ENCODE measurements at regions not wholly inside any gene's neighbourhood (a gene's known extent, or its start where the extent isn't known, plus 50 kb on each side); places are given as distances from the start of the nearest gene placed in this dataset.

DNA sequence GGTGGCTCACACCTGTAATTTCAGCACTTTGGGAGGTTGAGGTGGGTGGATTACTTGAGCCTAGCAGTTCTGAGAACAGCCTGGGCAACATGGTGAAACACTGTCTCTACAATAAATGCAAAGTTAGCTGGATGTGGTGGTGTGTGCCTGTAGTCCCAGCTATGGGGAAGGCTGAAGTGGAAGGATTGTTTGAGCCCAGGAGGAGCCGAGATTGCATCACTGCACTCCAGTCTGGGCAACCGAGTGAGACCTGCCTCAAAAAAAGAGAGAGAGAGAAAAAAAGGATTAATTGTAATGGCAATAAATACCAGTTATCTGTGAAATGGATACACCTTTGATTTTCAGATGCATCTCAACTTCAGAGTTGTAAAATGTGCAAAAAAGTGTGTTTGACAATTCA lies 58.8 kb downstream of the SPRY1 start:
- TF ChIP-seq ZFX (IDR thresholded peaks at IDR 0.05; ENCODE audit: borderline replicate concordance), result no peak
- TF ChIP-seq, protein P1, sequence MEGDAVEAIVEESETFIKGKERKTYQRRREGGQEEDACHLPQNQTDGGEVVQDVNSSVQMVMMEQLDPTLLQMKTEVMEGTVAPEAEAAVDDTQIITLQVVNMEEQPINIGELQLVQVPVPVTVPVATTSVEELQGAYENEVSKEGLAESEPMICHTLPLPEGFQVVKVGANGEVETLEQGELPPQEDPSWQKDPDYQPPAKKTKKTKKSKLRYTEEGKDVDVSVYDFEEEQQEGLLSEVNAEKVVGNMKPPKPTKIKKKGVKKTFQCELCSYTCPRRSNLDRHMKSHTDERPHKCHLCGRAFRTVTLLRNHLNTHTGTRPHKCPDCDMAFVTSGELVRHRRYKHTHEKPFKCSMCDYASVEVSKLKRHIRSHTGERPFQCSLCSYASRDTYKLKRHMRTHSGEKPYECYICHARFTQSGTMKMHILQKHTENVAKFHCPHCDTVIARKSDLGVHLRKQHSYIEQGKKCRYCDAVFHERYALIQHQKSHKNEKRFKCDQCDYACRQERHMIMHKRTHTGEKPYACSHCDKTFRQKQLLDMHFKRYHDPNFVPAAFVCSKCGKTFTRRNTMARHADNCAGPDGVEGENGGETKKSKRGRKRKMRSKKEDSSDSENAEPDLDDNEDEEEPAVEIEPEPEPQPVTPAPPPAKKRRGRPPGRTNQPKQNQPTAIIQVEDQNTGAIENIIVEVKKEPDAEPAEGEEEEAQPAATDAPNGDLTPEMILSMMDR (IDR thresholded peaks at IDR 0.05), result no peak
- H3K27ac ChIP-seq, result no peak overlapping the region

GRCh38 chr4:123462007-123462406 lies 65.4 kb downstream of the SPRY1 start:
- H3K27ac ChIP-seq, result no peak overlapping the region
- TF ChIP-seq, protein P1 (IDR thresholded peaks at IDR 0.05), result no peak
- TF ChIP-seq ZFX (IDR thresholded peaks at IDR 0.05; ENCODE audit: borderline replicate concordance), result no peak

DNA sequence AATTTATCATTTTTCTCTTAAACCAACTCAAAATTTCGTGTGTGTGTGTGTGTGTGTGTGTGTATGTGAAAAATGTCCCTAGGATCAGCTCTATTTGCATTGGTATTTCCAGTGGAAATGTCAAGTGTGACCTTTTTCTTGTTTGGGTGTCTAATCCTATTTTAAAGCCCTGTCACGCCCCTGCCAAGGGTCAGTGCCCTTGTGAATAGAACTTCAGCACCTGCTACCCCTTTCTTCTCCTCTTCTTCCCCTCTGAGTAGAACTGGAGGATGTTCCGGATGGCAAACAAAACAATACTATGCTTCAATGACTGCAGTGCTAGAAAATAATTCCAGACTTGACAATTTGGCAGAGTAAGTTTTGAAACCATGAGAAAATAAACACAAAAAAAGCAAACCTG lies 67.3 kb downstream of the SPRY1 start:
- H3K27ac ChIP-seq, result no peak overlapping the region
- TF ChIP-seq, protein P1 (IDR thresholded peaks at IDR 0.05), result no peak
- no peak for TF ChIP-seq ZFX (IDR thresholded peaks at IDR 0.05; ENCODE audit: borderline replicate concordance)

DNA sequence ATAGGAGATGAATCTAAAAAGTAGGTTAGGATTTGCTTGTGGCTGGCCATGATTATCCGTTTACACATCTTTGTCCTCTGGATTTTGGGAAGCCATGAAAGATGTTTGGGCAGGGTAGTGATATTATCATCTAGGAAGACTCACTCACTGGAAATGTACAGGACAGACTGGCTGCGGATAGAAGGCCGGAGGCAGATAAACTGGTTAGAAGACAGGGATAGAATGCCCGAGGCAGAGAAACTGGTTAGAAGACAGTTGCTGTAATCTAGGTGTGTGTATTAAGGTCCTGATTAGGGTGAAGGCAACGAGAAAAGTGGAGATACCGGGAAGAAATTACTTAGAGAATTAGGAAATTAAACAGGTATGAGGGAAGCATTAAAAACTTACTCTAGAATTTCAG lies 68.8 kb downstream of the SPRY1 start:
- TF ChIP-seq, protein P1 (IDR thresholded peaks at IDR 0.05), result no peak
- TF ChIP-seq ZFX (IDR thresholded peaks at IDR 0.05; ENCODE audit: borderline replicate concordance), result no peak
- no peak overlapping the region for H3K27ac ChIP-seq

DNA sequence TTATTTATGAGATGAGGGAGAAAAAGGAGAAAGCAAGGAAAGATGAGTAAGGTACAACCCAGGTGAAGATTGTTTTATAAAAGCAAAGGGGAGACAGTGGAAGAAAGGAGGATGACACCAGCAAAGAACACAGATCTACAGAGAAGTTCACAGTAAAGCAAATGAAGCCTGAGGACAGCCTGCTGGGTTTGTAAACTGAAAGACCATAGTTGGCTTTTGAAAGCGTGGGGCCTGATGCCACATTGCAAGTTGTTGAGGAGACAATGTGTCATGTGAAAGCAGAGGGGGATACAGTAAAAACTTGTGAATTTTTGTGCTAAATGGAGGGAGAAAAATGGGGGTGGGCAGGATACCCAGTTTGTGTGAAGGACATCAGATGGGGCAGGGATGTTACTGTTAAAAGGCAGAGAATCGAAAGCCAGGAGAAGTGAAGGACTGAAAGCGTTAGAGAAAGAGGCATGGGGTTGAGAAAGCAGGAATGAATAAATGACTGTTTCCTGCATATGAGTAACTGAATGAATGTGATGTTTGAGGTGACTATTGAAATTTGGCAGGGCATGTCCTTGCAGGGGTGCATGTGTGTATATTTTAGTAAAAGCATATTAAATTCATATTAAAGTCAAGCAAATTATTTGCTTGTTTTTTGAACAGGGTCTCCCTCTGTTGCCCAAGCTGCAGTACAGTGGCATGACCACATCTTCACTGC lies 69.6 kb downstream of the SPRY1 start:
- TF ChIP-seq ZFX (IDR thresholded peaks at IDR 0.05; ENCODE audit: borderline replicate concordance), result no peak
- TF ChIP-seq, protein P1 (IDR thresholded peaks at IDR 0.05), result no peak
- H3K27ac ChIP-seq, result no peak overlapping the region

DNA sequence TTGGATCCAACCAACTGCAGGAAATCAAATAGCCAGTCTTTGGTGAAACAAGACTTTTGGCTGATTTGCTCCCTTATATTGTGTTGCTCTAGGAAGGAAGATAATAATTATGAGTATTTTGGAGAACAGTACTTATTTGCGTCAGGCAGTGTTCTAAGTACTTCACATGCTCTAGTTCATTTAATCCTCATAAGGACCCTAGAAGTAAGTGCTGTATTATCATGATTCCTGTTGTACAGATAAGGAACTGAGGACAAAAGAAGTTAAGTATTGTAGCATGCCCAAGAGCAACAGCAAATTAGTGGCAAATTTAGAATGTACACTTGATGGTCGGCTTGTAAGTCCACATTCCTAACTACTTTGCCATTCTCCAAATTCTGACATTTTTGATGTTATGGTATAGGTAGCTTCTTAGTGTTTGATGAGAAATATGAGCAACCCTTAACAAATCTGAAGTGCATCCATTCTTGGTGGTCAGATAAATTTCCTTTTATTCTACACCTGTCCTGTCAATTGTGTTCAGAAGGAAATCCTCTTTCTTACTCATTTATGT lies 72.0 kb downstream of the SPRY1 start:
- H3K27ac ChIP-seq, result no peak overlapping the region
- TF ChIP-seq ZFX (IDR thresholded peaks at IDR 0.05; ENCODE audit: borderline replicate concordance), result no peak
- TF ChIP-seq, protein P1 (IDR thresholded peaks at IDR 0.05), result no peak

GRCh38 chr4:123469245-123469644 lies 72.7 kb downstream of the SPRY1 start:
- TF ChIP-seq, protein P1 (IDR thresholded peaks at IDR 0.05), result no peak
- TF ChIP-seq ZFX (IDR thresholded peaks at IDR 0.05; ENCODE audit: borderline replicate concordance), result no peak
- no peak overlapping the region for H3K27ac ChIP-seq

Measured in 22Rv1 (cell line).